ENCODE measurements at regions not wholly inside any gene's neighbourhood (a gene's known extent, or its start where the extent isn't known, plus 50 kb on each side); places are given as distances from the start of the nearest gene placed in this dataset.

- TF ChIP-seq CTCF (IDR thresholded peaks at IDR 0.05; ENCODE audit: control extremely low read depth in 1 of 3, insufficient read depth in 1 of 3, low read depth in 1 of 3, low read length in 3 of 3) (no peak), POLR2AphosphoS5 (IDR thresholded peaks at IDR 0.05; ENCODE audit: low read depth, low read length) (no peak), EZH2 (IDR thresholded peaks at IDR 0.05; ENCODE audit: low read depth, low read length, severe bottlenecking) (no peak), CEBPB (IDR thresholded peaks at IDR 0.05; ENCODE audit: low read depth, low read length) (no peak), SUZ12 (IDR thresholded peaks at IDR 0.05; ENCODE audit: low read length) (no peak), RAD21 (IDR thresholded peaks at IDR 0.05 in 1 of 2, conservative IDR thresholded peaks at IDR 0.05 in 1 of 2; ENCODE audit: low read depth in 2 of 2, low read length in 2 of 2) (no peak), JUN (IDR thresholded peaks at IDR 0.05; ENCODE audit: low read depth, low read length) (no peak), RFX5 (IDR thresholded peaks at IDR 0.05; ENCODE audit: borderline replicate concordance, low read depth, low read length) (no peak), SAP30 (IDR thresholded peaks at IDR 0.05; ENCODE audit: insufficient read depth, insufficient replicate concordance, low read length) (no peak), MAX (IDR thresholded peaks at IDR 0.05) (no peak), CHD2 (IDR thresholded peaks at IDR 0.05; ENCODE audit: low read length) (no peak), PHF8 (conservative IDR thresholded peaks at IDR 0.05; ENCODE audit: low read depth, low read length) (no peak)
Measured at GRCh38 chr9:682633-683508, 158.6 kb upstream of the DMRT1 start.

Data from H1 (cell line).